BJ (cell line): ENCODE measurements at regions not wholly inside any gene's neighbourhood (a gene's known extent, or its start where the extent isn't known, plus 50 kb on each side); places are given as distances from the start of the nearest gene placed in this dataset.
"Not testable (repeated sequence)": the region's sequence is repeated elsewhere in the genome, so short reads cannot be mapped to it uniquely, and the experiment has no call there.

Experiments
- CTCF ChIA-PET: fragments of 350-600 bp; formaldehyde crosslinking; extraction: SDS; loops from one replicate; lab custom pipeline; 2021; ENCODE audit warnings: antibody characterized with exemption, inconsistent platforms; lab: Yijun Ruan, JAX
- POLR2A ChIA-PET: fragments of 300-600 bp; sonication (Branson Sonifier 250); formaldehyde crosslinking; extraction: SDS; loops from one replicate; lab custom pipeline; 2021; ENCODE audit warnings: antibody characterized with exemption; lab: Charles Lee
- DNase-seq: peaks from one replicate; pipeline ENCODE4 v3.0.0-alpha.2; 2011; ENCODE audit warnings: low read depth
- H3K27me3 ChIP-seq: 2 replicates; pipeline ENCODE4 v1.6.0; 2011; ENCODE audit warnings: low read length; ENCODE audit not compliant: control insufficient read depth, insufficient read depth
- H3K36me3 ChIP-seq: 2 replicates; pipeline ENCODE4 v1.5.1; 2011; ENCODE audit warnings: low read length; ENCODE audit not compliant: control insufficient read depth, insufficient read depth
- H3K4me3 ChIP-seq: 2 replicates; pipeline ENCODE4 v1.5.1; 2011; ENCODE audit warnings: low read depth, mild to moderate bottlenecking, control low read depth, low read length
- TF ChIP-seq, protein P1 (sequence below): IDR thresholded peaks from 2 replicates; pipeline ENCODE4 v1.5.1; 2011; ENCODE audit warnings: low read depth, mild to moderate bottlenecking, control low read depth, inconsistent platforms, low read length, moderate library complexity; ENCODE audit not compliant: insufficient read depth

GRCh38 chr11:97620007-97620406 lies 1230.2 kb downstream of the JRKL start:
- Histone ChIP-seq H3K4me3 (no peak overlapping the region), H3K36me3 (no peaks in the 10 kb centered on the region), H3K27me3 (no peaks in the 10 kb centered on the region)
- DNase-seq: no peak
- ChIA-PET CTCF (no interaction called here), POLR2A (no interaction called here)
- TF ChIP-seq, protein P1, sequence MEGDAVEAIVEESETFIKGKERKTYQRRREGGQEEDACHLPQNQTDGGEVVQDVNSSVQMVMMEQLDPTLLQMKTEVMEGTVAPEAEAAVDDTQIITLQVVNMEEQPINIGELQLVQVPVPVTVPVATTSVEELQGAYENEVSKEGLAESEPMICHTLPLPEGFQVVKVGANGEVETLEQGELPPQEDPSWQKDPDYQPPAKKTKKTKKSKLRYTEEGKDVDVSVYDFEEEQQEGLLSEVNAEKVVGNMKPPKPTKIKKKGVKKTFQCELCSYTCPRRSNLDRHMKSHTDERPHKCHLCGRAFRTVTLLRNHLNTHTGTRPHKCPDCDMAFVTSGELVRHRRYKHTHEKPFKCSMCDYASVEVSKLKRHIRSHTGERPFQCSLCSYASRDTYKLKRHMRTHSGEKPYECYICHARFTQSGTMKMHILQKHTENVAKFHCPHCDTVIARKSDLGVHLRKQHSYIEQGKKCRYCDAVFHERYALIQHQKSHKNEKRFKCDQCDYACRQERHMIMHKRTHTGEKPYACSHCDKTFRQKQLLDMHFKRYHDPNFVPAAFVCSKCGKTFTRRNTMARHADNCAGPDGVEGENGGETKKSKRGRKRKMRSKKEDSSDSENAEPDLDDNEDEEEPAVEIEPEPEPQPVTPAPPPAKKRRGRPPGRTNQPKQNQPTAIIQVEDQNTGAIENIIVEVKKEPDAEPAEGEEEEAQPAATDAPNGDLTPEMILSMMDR: no peak

DNA sequence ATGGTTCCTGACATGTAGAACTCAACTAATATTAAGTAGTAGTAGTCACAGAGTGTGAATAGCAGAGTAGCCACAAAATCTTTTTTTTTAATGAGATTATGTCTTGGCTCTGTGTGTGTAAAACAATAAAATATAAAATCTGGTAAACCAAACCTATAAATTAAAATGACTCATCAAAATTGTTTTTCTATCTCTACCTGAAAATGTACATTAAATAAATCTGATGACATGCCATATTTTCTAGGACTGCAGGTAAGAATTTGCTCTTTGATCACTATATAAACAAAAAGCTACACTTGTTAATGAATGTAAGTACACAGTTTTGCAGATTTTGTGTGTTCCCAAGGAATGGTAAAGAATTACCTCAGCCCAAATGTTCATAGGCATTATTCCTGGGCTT lies 1231.5 kb downstream of the JRKL start:
- ChIA-PET POLR2A (no interaction called here), CTCF (no interaction called here)
- DNase-seq: no peak
- Histone ChIP-seq H3K4me3 (no peak overlapping the region), H3K27me3 (no peaks in the 10 kb centered on the region), H3K36me3 (no peaks in the 10 kb centered on the region)
- TF ChIP-seq, protein P1: no peak

DNA sequence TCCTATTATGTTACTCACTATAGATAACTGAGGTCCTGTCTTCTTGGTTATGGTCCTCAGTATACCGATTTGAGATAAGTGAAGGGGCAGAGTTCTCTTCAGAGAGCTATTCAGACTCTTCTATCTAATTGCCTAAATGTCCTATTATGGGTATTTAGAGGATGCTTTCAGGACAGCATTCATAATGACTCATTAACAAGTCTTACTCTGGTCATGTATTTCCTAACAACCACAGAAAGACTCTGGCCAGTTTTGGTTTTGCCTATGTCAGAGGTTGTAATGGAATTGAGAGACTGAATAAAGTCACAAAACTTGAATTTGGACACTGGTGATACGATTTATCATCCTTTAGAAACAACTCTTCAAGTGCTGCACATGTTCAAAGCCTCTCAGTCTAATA lies 1233.0 kb downstream of the JRKL start:
- DNase-seq: no peak
- ChIA-PET CTCF (no interaction called here), POLR2A (no interaction called here)
- TF ChIP-seq, protein P1: no peak
- Histone ChIP-seq H3K27me3 (no peaks in the 10 kb centered on the region), H3K36me3 (no peaks in the 10 kb centered on the region), H3K4me3 (no peak overlapping the region)

- H3K27me3 ChIP-seq, CTCF ChIA-PET, H3K4me3 ChIP-seq, H3K36me3 ChIP-seq, DNase-seq, POLR2A ChIA-PET: not testable (repeated sequence)
These were observed 1246.9 kb downstream of the JRKL start for GRCh38 chr11:97636741-97637140.

DNA sequence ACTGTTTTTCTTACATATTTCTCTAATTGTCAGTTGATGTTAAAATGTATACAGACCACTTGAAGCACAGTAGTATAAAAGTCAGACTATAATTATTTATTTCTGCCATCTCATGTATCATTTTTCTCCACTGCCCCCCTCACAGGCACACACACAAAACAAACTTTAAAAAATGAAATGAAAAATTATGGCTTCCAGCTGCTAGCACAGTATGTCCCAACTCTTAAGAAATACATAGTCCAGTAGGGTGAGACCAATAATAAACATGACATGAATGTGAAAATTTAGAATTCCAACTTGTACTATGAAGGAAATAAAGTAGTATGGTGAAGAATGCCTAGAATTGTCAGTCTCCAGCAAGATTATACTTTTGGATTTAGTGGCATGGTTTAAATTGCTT lies 1247.9 kb downstream of the JRKL start:
- Histone ChIP-seq H3K4me3 (no peak overlapping the region), H3K27me3 (no peaks in the 10 kb centered on the region), H3K36me3 (no peaks in the 10 kb centered on the region)
- no peak for DNase-seq
- CTCF ChIA-PET: no interaction called here
- POLR2A ChIA-PET: no interaction called here
- TF ChIP-seq, protein P1: no peak

DNA sequence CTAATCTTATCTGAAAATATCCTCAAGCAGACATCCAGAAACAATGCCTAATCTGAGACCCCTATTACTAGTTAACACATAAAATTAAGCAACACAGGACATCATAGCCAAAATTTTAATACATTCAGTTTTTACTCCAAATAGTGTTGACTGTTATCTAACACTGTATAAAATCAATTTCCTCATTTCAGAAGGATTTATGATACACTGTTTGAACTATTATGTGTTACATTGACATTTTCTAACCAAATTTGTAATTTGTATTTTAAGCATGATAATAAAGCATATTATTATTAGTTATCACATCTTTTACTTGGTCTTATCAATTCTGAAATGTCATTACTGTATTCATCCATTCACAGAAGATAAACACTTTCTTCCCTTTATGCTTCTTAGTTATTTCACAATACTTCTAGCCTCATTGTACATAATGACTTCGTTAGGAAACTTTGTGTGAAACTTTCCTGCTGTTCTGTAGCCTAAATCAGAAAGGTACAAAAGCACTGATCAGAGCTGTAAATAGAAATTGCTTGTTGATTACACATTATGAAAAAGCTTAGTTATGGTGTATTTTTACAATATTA lies 1248.9 kb downstream of the JRKL start:
- TF ChIP-seq, protein P1: no peak
- no peak for DNase-seq
- Histone ChIP-seq H3K36me3 (no peaks in the 10 kb centered on the region), H3K27me3 (no peaks in the 10 kb centered on the region), H3K4me3 (no peak overlapping the region)
- CTCF ChIA-PET: no interaction called here
- POLR2A ChIA-PET: no interaction called here
